ENCODE measurements at regions not wholly inside any gene's neighbourhood (a gene's known extent, or its start where the extent isn't known, plus 50 kb on each side); places are given as distances from the start of the nearest gene placed in this dataset.

DNA sequence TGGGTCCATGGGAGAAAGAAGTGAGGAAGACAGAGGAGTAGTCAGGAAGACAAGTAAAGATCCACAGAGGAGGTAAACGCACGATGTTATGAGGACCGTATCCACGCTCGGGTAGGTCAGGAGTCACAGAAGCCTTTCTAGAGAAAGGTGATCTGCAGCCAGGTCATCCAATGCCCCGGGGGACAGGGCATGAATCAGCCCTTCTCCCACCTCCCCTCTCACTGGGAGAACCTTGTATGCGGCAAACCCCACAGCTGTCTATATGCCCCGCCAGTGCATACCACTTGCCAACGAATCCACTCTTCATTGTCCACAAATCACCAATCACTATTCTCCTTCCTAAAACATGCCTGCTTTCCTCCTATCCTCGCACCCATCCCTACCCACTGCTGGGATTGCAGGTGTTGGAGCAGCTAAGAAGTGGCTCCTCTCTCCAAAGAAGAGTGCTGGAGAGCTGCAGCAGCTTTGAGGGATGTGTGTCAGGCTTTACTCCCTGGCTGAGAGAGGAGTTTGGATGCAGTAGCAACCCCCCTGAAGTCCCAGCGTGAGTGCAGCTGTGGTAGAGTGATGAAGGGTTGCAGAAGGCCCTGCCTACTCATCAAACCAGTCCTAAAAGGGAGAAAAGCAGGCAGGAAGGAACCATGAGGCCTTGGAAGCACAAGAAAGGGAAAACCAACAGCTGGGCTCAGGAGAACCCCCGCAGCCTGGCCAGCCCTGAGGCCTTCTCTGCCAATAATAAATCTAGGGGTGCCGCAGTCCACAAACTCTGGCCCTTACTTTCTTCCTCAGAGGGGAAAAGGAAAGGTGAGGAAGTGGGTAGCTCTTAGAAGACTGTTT is 102.2 kb upstream of the GADD45A start:
- TF ChIP-seq, protein P1, sequence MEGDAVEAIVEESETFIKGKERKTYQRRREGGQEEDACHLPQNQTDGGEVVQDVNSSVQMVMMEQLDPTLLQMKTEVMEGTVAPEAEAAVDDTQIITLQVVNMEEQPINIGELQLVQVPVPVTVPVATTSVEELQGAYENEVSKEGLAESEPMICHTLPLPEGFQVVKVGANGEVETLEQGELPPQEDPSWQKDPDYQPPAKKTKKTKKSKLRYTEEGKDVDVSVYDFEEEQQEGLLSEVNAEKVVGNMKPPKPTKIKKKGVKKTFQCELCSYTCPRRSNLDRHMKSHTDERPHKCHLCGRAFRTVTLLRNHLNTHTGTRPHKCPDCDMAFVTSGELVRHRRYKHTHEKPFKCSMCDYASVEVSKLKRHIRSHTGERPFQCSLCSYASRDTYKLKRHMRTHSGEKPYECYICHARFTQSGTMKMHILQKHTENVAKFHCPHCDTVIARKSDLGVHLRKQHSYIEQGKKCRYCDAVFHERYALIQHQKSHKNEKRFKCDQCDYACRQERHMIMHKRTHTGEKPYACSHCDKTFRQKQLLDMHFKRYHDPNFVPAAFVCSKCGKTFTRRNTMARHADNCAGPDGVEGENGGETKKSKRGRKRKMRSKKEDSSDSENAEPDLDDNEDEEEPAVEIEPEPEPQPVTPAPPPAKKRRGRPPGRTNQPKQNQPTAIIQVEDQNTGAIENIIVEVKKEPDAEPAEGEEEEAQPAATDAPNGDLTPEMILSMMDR (IDR thresholded peaks at IDR 0.05) = no peak
- H3K27me3 Mint-ChIP-seq (ENCODE audit: insufficient read depth) = no peaks in the 10 kb centered on the region; the same call in none of the 2 replicates
- no peak overlapping the region for H3K4me3 Mint-ChIP-seq
- peaks cover 39% of the 10 kb centered on the region for H3K4me1 Mint-ChIP-seq (ENCODE audit: low read depth)
- no peak overlapping the region for H3K27ac Mint-ChIP-seq
- no peaks in the 10 kb centered on the region for H3K36me3 Mint-ChIP-seq (ENCODE audit: low read depth)
- no peaks in the 10 kb centered on the region for H3K9me3 Mint-ChIP-seq
- DNase-seq = no peak

DNA sequence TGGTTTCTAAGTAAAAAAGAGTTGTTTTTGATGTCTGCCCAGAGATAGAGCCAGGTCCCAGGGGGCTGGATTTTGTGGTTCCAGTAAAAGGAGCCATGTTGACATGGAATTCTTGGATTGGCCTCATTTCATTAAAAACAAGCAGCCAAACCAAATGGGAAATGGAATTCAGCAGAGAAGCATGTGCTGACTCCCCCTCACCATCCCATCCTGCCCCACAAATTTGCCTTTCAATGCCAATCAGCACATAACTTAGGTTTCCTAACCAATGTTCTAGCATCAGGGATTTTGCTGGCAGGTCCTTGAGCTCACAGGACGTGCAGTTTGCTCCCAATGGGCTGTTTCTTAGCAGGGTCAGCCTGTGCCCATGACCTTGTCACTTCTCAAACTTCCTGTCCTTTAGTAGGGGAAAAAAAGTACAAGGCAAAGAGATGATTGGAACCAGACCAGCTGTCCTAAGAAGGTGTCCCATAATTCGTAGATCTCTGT is 101.5 kb upstream of the GADD45A start:
- H3K36me3 Mint-ChIP-seq (ENCODE audit: low read depth) = no peaks in the 10 kb centered on the region
- H3K9me3 Mint-ChIP-seq = no peaks in the 10 kb centered on the region
- H3K27ac Mint-ChIP-seq = no peak overlapping the region
- no peak for DNase-seq
- H3K4me1 Mint-ChIP-seq (ENCODE audit: low read depth) = peaks cover 45% of the 10 kb centered on the region
- no peaks in the 10 kb centered on the region; the same call in none of the 2 replicates for H3K27me3 Mint-ChIP-seq (ENCODE audit: insufficient read depth)
- TF ChIP-seq, protein P1 (IDR thresholded peaks at IDR 0.05) = no peak
- no peak overlapping the region for H3K4me3 Mint-ChIP-seq

DNA sequence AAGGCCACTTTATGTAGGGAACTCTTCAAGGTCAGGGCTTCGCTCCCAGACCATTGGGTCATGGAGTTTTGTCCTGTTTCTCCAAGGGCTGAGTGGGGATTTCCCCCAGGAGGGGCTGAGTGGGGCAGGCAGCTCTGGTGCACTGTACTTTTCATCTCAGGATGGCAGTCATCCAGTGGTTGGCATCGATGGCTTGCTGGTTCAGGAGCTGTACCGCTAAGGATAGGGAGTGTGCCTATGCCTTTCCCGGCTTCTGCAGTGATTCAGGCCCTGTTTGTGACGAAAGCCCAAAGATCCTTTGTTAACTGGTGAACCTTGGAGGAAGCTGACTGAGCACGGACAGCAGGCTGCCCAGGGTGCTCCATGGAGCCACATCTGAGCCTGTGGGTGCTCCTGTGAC is 100.1 kb upstream of the GADD45A start:
- Mint-ChIP-seq H3K27me3 (ENCODE audit: insufficient read depth) (no peaks in the 10 kb centered on the region; the same call in none of the 2 replicates), H3K4me3 (no peak overlapping the region), H3K36me3 (ENCODE audit: low read depth) (no peaks in the 10 kb centered on the region), H3K9me3 (no peaks in the 10 kb centered on the region), H3K4me1 (ENCODE audit: low read depth) (peaks cover 50% of the 10 kb centered on the region), H3K27ac (no peak overlapping the region)
- TF ChIP-seq, protein P1 (IDR thresholded peaks at IDR 0.05) = no peak
- no peak for DNase-seq

DNA sequence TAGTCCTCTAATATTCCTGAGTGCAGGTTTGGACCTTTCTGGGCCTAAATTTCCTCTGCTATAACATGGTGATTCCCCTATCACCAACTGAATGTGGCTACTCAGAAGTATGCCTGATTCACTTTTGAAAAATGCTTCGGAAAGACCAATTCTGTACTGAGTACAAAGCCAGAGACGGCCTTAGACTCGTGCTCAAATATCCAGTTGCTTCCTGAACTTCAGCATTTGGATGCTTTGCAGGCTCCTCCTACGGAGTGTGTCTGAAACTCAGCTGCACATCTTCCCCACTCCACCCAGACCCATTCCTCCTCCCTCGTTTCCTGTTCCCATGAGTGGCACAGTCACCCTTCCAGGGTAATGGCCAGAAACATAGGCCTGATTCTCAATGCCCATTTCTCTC is 98.4 kb upstream of the GADD45A start:
- peak; percentile 75 for DNase-seq
- peak overlapping the region; percentile 74 for H3K27ac Mint-ChIP-seq
- no peaks in the 10 kb centered on the region for H3K9me3 Mint-ChIP-seq
- peak overlapping the region; percentile 26; the same call in 1 of the 2 replicates for H3K4me3 Mint-ChIP-seq
- H3K36me3 Mint-ChIP-seq (ENCODE audit: low read depth) = no peaks in the 10 kb centered on the region
- H3K27me3 Mint-ChIP-seq (ENCODE audit: insufficient read depth) = no peaks in the 10 kb centered on the region; the same call in none of the 2 replicates
- H3K4me1 Mint-ChIP-seq (ENCODE audit: low read depth) = peaks cover 47% of the 10 kb centered on the region
- TF ChIP-seq, protein P1 (IDR thresholded peaks at IDR 0.05) = no peak

DNA sequence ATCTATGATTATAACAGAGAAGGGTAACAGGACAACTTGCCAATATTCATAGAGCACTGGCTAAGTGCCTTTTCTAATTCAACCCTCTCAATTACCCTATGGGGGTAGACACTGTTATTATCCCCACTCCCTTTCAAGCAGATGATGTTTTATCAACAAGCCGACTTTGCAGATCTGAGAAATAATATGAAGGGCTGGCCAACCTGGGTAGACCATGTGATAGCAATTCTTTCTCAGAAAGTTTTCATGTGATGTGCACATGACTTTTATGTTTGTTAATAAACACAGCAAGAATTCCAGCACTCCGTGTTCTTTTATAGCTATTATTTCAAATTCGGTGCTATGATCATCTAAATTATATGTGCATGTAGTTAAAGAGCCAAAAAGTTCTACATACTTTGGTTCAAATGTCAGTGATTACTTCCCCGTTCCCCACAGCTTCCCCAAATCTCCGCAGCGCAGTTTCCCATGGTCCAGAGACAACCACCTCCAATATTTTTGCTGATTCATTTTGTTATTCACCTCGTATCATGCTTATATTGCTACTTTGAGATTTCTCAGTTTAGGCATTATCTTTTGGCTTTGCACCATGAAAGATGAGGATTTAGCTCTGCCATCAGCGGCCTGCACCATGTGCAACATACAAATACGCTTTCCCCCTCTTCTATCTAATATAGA is 96.7 kb upstream of the GADD45A start:
- no peak overlapping the region for H3K4me3 Mint-ChIP-seq
- TF ChIP-seq, protein P1 (IDR thresholded peaks at IDR 0.05) = no peak
- peak overlapping the region; percentile 11; the same call in 1 of the 2 replicates for H3K27ac Mint-ChIP-seq
- H3K36me3 Mint-ChIP-seq (ENCODE audit: low read depth) = no peaks in the 10 kb centered on the region
- DNase-seq = no peak
- H3K9me3 Mint-ChIP-seq = no peaks in the 10 kb centered on the region
- no peaks in the 10 kb centered on the region; the same call in none of the 2 replicates for H3K27me3 Mint-ChIP-seq (ENCODE audit: insufficient read depth)
- peaks cover 47% of the 10 kb centered on the region for H3K4me1 Mint-ChIP-seq (ENCODE audit: low read depth)
